Stimulated activated CD8-positive, alpha-beta memory T cell treated with anti-CD3 and anti-CD28 coated beads, Interleukin-12 subunit alpha, Interleukin-12 subunit beta, amount 100 ng/mL, for 4 hours (primary cell): ENCODE measurements at regions not wholly inside any gene's neighbourhood (a gene's known extent, or its start where the extent isn't known, plus 50 kb on each side); places are given as distances from the start of the nearest gene placed in this dataset.
A peak's percentile ranks its signal among the peaks of the same experiment; 100 is the strongest.

Experiments used
- DNase-seq: peaks from one replicate; pipeline ENCODE4 v3.0.0-alpha.2; 2020; ENCODE audit warnings: low read depth

DNA sequence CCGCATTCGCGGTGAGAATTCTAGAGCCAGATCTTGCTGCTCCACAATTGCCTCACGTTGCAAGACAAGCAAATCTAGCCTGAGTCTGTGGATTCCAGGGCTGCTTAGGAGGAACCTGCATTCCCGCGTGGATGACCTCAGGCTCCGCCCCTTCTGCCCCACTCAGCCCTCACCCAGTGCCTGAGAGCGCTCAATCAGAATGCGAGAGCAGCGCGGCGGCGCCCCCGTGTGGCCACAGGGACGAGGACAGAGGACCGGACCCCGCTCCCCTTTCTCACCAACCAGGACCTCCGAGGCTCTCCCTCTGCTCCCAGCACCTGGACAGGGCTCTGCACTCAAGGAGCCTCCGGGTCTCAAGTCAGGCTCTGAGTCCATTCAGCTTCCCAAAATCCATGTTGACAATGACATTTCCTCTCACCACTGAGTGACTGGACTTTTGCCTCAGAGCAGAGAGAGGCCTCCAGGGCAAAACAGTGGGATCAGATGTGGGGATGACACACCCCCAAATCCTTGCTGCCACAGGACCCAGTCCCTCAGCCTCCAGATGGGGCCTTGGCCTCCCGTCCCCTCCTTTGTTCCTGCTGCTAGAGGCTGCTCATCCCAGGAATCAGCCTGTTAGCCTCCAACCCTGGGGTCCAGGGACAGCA lies 52.0 kb downstream of the RPP21 start:
- peak; percentile 70 for DNase-seq

DNA sequence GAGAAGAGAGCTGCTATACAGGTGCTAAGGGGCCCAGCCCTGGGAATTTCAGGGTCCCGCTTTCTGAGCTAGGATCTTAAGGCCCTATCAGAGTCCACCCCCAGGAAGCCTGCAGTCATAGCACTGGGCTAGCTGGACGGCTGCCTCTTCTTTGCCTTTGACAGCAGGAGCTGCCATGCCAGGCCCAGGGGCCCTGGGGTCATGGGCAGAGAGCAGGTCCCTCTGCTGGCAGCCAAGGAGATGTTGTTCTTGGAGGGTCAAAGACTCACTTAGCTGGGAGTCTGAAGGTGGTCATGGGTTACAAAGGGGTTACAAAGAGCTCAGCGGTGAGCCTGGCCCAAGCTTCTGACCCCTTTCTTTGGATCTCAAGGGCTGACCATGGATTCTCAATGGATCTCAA lies 52.7 kb downstream of the RPP21 start:
- no peak for DNase-seq

DNA sequence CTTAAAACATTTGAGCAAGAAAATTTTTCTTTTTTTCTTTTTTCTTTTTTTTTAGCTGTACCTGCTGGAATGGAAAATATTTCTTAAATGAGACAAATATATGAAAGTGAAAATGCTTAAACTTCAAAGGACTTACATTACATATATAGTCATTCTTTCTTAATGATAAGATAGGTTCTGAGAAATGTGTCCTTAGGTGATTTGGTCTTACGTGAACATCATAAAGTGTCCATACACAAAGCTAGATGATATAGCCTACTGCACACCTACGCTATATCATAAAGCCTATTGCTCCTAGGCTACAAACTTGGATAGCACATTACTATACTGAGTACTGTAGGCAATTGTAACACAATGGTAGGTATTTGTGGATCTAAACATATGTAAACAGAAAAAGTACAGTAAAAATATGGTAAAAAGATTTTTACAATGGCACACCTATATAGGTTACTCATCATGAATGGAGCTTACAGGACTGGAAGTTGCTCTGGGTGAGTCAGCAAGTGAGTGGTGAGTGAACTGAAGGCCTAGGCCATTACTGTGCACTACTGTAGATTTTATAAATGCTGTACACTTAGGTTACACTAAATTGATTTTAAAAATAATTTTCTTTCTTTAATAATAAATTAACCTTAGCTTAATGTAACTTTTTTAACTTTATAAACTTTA lies 54.6 kb downstream of the RPP21 start:
- no peak for DNase-seq

- DNase-seq = no peak
These were observed 61.0 kb downstream of the RPP21 start for GRCh38 chr6:30405934-30406333.

DNA sequence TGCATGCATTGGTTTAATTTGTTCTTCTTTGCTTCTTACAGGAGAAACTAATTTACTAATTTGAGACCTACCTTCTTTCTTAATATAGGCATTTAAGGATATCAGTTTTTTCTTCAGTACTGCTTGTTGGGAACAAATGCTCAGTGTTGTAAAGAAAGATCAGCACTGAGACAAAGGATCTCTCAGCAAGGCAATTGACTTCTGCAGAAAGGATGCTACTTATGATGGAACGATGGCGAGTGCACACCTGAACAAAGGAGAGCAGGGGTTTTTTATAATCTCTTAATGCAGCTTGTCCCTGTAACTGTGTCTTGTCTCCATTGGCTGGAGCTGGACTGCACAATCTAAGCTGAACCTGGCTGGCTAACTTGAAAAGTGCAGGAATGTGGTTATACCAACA lies 64.2 kb downstream of the RPP21 start:
- DNase-seq = no peak

GRCh38 chr6:30411515-30412207 lies 66.7 kb downstream of the RPP21 start:
- DNase-seq = peak; percentile 41

GRCh38 chr6:30418448-30418847 lies 70.9 kb upstream of the HLA-E start:
- no peak for DNase-seq

GRCh38 chr6:30424549-30424948 lies 64.8 kb upstream of the HLA-E start:
- no peak for DNase-seq
